Chondrocyte (in vitro differentiated cells): ENCODE measurements at regions not wholly inside any gene's neighbourhood (a gene's known extent, or its start where the extent isn't known, plus 50 kb on each side); places are given as distances from the start of the nearest gene placed in this dataset.

ENCODE experiments used
- DNase-seq: peaks from one replicate; pipeline ENCODE4 v3.0.0; 2021; ENCODE audit warnings: mixed read lengths, low spot score
- H3K27ac Mint-ChIP-seq: one replicate; pipeline ENCODE4 v1.8.0; 2021; ENCODE audit warnings: mild to moderate bottlenecking, moderate library complexity, mixed read lengths; ENCODE audit not compliant: unreplicated experiment
- H3K27me3 Mint-ChIP-seq: 2 replicates; pipeline ENCODE4 v1.8.0; 2021; ENCODE audit warnings: low read depth, mixed read lengths
- H3K36me3 Mint-ChIP-seq: 2 replicates; pipeline ENCODE4 v1.8.0; 2021; ENCODE audit warnings: low read depth, mixed read lengths
- H3K4me1 Mint-ChIP-seq: 2 replicates; pipeline ENCODE4 v1.8.0; 2021; ENCODE audit warnings: low read depth, mild to moderate bottlenecking, mixed read lengths
- H3K4me3 Mint-ChIP-seq: one replicate; pipeline ENCODE4 v1.8.0; 2021; ENCODE audit warnings: mild to moderate bottlenecking, moderate library complexity, mixed read lengths; ENCODE audit not compliant: unreplicated experiment
- H3K9me3 Mint-ChIP-seq: 2 replicates; pipeline ENCODE4 v1.8.0; 2021; ENCODE audit warnings: low read depth, mixed read lengths
- TF ChIP-seq, protein P1 (sequence below): fragments of 200-600 bp; sonication (generic); IDR thresholded peaks from 2 replicates; pipeline ENCODE4 v1.5.0; 2021; ENCODE audit warnings: antibody characterized with exemption, mild to moderate bottlenecking, moderate library complexity

DNA sequence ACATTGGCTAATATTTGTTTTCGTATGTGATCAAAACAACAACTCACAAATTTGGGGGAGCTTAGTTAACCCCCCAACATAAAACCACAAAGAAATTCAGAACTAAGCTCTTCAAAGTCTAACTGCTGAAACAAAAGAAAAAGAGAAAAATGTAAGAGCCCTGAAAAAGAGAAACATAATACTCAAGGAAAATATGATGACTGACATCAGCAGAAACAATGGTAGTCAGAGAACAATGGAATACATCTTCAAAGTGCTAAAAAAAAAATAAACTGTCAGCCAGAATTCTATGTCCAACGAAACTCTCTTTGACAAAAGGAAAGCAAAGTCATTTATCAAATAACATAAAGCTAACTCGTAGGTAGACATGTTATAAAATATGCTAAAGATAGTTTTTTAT, 566.3 kb upstream of the GRAMD2B start:
- TF ChIP-seq, protein P1, sequence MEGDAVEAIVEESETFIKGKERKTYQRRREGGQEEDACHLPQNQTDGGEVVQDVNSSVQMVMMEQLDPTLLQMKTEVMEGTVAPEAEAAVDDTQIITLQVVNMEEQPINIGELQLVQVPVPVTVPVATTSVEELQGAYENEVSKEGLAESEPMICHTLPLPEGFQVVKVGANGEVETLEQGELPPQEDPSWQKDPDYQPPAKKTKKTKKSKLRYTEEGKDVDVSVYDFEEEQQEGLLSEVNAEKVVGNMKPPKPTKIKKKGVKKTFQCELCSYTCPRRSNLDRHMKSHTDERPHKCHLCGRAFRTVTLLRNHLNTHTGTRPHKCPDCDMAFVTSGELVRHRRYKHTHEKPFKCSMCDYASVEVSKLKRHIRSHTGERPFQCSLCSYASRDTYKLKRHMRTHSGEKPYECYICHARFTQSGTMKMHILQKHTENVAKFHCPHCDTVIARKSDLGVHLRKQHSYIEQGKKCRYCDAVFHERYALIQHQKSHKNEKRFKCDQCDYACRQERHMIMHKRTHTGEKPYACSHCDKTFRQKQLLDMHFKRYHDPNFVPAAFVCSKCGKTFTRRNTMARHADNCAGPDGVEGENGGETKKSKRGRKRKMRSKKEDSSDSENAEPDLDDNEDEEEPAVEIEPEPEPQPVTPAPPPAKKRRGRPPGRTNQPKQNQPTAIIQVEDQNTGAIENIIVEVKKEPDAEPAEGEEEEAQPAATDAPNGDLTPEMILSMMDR: no peak
- Mint-ChIP-seq H3K4me3 (no peak overlapping the region), H3K4me1 (no peaks in the 10 kb centered on the region), H3K27ac (no peak overlapping the region), H3K36me3 (peaks cover 8% of the 10 kb centered on the region), H3K9me3 (peaks cover 25% of the 10 kb centered on the region), H3K27me3 (no peaks in the 10 kb centered on the region)
- no peak for DNase-seq

DNA sequence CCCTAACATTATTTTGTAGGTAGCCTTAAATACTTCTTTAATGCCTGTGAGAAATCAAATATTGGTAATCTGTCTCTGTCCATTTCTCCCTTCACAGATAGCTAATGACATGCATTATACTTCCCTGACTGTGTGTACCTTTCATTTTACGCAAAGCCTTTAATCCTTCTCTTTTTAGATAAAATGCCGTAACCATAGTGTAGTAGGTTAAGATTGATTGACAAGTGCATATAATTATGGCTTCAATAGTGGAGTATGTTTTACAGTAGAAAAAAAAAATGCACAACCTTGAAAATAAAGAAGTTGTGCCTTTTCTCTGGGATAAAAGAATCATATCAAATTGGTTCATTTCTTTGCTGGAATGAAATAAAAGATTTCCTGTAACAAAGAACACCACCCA, 559.6 kb upstream of the GRAMD2B start:
- H3K36me3 Mint-ChIP-seq: no peaks in the 10 kb centered on the region
- no peaks in the 10 kb centered on the region for H3K4me1 Mint-ChIP-seq
- H3K4me3 Mint-ChIP-seq: no peak overlapping the region
- H3K9me3 Mint-ChIP-seq: no peaks in the 10 kb centered on the region
- DNase-seq: no peak
- no peaks in the 10 kb centered on the region for H3K27me3 Mint-ChIP-seq
- TF ChIP-seq, protein P1: no peak
- no peak overlapping the region for H3K27ac Mint-ChIP-seq

DNA sequence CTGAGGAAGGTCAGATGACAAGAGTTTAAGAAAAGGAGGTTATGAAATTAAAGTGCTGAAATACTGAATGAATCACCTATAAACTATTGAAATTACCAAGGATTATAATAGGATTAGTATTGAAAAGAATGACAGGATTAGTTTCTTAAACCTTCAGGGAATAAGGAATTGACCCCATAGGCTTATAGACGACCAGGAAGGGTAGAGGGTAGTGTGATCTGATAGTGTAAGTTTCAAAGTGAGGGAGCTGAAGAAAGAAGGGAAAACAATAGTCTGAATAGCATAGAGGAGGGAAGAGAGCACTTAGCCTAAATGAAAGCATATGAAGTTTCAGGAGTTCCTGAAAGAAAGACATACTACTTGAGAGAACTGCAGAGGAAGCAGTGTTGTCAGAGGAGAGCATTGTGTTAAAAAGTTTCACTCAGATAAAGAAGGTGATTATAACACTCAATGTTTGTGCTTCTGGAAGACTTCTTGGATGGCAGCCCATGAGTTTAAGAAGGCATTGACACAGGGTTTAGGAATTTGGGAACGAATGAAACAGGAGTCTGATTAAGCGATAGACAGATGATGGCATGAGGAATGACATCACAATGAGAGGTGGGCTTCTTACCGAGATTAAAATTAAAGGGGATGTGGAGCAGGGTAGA, 557.9 kb upstream of the GRAMD2B start:
- no peaks in the 10 kb centered on the region for H3K27me3 Mint-ChIP-seq
- no peaks in the 10 kb centered on the region for H3K9me3 Mint-ChIP-seq
- H3K36me3 Mint-ChIP-seq: no peaks in the 10 kb centered on the region
- no peak for DNase-seq
- H3K4me1 Mint-ChIP-seq: no peaks in the 10 kb centered on the region
- no peak overlapping the region for H3K27ac Mint-ChIP-seq
- TF ChIP-seq, protein P1: no peak
- no peak overlapping the region for H3K4me3 Mint-ChIP-seq

DNA sequence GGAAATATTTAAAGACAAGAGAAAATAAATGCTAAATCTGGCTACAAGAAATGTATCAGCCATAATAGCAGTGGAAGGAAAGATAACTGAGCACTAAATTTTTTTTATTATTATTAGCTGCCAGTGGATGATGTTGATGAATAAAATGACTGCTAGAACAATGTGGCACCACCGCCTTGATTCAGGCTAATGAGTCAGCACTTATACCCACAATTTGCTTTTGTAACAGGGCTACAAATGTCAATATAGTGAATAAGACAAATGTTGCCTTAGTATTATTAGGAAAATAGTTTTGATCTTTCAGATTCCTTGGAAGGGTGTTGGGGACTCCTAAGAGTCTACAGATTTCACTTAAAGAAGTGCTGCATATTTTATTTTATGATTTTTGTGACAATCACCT, 555.2 kb upstream of the GRAMD2B start:
- no peaks in the 10 kb centered on the region for H3K36me3 Mint-ChIP-seq
- no peaks in the 10 kb centered on the region for H3K27me3 Mint-ChIP-seq
- H3K27ac Mint-ChIP-seq: no peak overlapping the region
- TF ChIP-seq, protein P1: no peak
- no peaks in the 10 kb centered on the region for H3K4me1 Mint-ChIP-seq
- no peak for DNase-seq
- H3K9me3 Mint-ChIP-seq: no peaks in the 10 kb centered on the region
- no peak overlapping the region for H3K4me3 Mint-ChIP-seq

DNA sequence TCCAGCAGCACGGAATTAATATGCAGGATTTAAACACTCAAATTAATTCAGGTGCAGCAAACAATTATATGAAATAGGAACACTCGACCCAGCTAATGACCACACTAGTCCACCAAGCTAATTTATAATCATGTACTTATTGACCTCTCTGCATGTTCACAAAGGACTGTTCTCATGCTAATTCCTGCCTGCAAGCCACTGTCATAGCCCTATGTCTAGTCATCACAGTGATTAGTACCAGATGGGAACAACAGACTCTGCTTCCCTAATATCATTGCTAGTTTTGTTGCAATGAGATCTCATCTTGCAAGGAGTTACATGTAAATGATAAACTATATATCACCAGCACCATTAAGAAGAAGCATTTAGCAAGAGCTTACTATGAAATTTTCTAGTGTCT, 553.0 kb upstream of the GRAMD2B start:
- no peaks in the 10 kb centered on the region for H3K27me3 Mint-ChIP-seq
- H3K36me3 Mint-ChIP-seq: no peaks in the 10 kb centered on the region
- H3K4me3 Mint-ChIP-seq: no peak overlapping the region
- H3K27ac Mint-ChIP-seq: no peak overlapping the region
- no peaks in the 10 kb centered on the region for H3K4me1 Mint-ChIP-seq
- no peak for DNase-seq
- H3K9me3 Mint-ChIP-seq: peaks cover 3% of the 10 kb centered on the region
- TF ChIP-seq, protein P1: no peak
